Astrocyte of the cerebellum (primary cell): ENCODE measurements at regions not wholly inside any gene's neighbourhood (a gene's known extent, or its start where the extent isn't known, plus 50 kb on each side); places are given as distances from the start of the nearest gene placed in this dataset.

Source experiments
- DNase-seq: peaks from one replicate; pipeline ENCODE4 v3.0.0-alpha.2; 2011; ENCODE audit warnings: low read depth
- H3K4me3 ChIP-seq: 2 replicates; pipeline ENCODE4 v1.5.1; 2011; ENCODE audit warnings: mild to moderate bottlenecking, low read depth, low read length, moderate library complexity
- CTCF ChIP-seq: IDR thresholded peaks from 2 replicates; pipeline ENCODE4 v1.5.1; 2012; ENCODE audit warnings: low read length, low read depth, moderate library complexity, mild to moderate bottlenecking; ENCODE audit errors: missing control alignments
- in situ Hi-C: cut with HindIII; loops from 2 replicates; pipeline ENCODE4 v1.10.0; 2017; ENCODE audit warnings: low sequenced_read_pairs

GRCh38 chr1:4495809-4496208, 158.6 kb upstream of the AJAP1 start:
- TF ChIP-seq CTCF: no peak
- H3K4me3 ChIP-seq: no peak overlapping the region
- no peak for DNase-seq
- in situ Hi-C loops: no loop called here

DNA sequence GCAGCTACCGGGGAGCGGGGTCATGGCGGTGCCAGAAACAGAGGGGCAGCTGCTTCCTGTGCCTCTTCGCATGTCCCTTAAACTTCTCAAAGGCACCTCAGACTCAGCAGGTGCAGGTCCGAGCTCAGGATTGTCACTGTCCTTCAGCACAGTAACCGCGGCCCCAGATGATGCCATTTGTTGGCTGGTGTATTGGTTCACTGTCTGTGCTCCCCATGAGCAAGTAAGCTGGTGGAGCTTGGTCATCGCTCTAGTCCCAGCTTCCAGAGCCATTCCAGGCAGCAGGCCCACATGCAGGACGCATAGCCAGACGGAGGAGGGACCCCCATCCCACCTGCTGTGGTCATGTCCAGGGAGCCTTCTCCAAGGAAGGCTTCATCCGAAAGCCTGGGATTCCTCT, 154.0 kb upstream of the AJAP1 start:
- no peak overlapping the region for H3K4me3 ChIP-seq
- TF ChIP-seq CTCF: no peak
- no peak for DNase-seq
- in situ Hi-C loops: no loop called here

- in situ Hi-C loops: no loop called here
- H3K4me3 ChIP-seq: no peak overlapping the region
- no peak for DNase-seq
- no peak for TF ChIP-seq CTCF
Measured at GRCh38 chr1:4506591-4506990, 147.8 kb upstream of the AJAP1 start.

GRCh38 chr1:4509206-4509605, 145.2 kb upstream of the AJAP1 start:
- DNase-seq: no peak
- TF ChIP-seq CTCF: no peak
- no peak overlapping the region for H3K4me3 ChIP-seq
- in situ Hi-C loops: no loop called here

DNA sequence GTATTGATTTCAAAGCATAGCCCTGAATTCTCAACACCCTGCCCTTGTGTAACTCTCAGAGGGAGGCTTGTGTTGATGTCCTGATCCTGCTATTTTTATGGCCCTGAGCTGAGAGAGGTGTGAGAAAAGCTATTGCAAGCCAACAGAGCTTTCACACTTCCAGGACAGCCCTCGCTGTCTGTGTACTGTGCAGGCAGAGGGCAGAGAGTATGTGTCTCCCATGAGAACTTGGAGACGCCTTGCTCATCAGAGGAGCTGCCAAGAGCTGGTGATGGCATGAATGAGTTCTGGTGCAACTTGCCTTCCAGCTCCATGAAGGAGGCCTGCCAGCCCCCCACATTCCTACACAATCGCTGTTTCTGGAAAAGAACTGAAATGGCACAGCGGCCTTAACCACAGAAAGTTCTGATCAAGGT, 144.1 kb upstream of the AJAP1 start:
- DNase-seq: no peak
- in situ Hi-C loops: no loop called here

DNA sequence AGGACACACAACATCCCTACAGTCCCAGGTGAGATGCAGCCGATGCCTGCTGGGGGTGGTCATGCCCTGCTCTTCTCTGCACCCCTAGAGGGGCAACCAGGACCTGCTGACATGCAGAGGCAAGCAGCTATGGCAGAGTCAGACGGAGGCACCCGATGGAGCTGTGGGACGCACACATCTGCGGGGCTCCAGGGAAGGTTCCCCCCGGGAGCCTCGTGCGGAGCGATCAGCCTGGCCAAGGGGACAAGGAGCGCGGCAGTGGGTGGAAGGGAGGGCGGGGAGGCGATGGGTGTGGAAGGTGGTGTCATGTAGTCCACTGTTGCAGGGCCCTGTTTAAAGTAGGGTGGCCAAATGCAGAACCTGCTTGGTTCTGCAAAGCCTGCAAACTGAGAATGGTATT, 143.0 kb upstream of the AJAP1 start:
- H3K4me3 ChIP-seq: no peak overlapping the region
- in situ Hi-C loops: no loop called here
- no peak for DNase-seq
- no peak for TF ChIP-seq CTCF

More for the DNA sequence above, 144.1 kb upstream of the AJAP1 start:
- TF ChIP-seq CTCF: no peak
- no peak overlapping the region for H3K4me3 ChIP-seq

GRCh38 chr1:4512636-4513035, 141.8 kb upstream of the AJAP1 start:
- in situ Hi-C loops: no loop called here
- no peak overlapping the region for H3K4me3 ChIP-seq
- TF ChIP-seq CTCF: no peak
- no peak for DNase-seq
